ENCODE measurements at regions not wholly inside any gene's neighbourhood (a gene's known extent, or its start where the extent isn't known, plus 50 kb on each side); places are given as distances from the start of the nearest gene placed in this dataset.

- H3K4me1 ChIP-seq = no peaks in the 10 kb centered on the region
- peaks cover 0 to 31% (median 0%) of the 10 kb centered on the region in 3 donors for H3K9me3 ChIP-seq
- WGBS, 2 donors (ENCODE audit: low coverage in 1 of 2) = 11 to 57% methylated on average over 3 to 9 of the region's 9 CpGs
- no peak overlapping the region for H3K27ac ChIP-seq
- no peaks in the 10 kb centered on the region for H3K27me3 ChIP-seq
- H3K36me3 ChIP-seq = no peaks in the 10 kb centered on the region
- TF ChIP-seq CTCF (IDR thresholded peaks at IDR 0.05) = no peak
- no peak for TF ChIP-seq EP300 (IDR thresholded peaks at IDR 0.05)
- TF ChIP-seq POLR2A (IDR thresholded peaks at IDR 0.05) = no peak
- TF ChIP-seq POLR2AphosphoS5 (IDR thresholded peaks at IDR 0.05) = no peak
- no peak for ATAC-seq
- H3K4me3 ChIP-seq = no peak overlapping the region
Measured at GRCh38 chr6:84546427-84546914, 217.9 kb downstream of the TBX18 start.

GRCh38 chr6:84539122-84539856 lies 225.1 kb downstream of the TBX18 start:
- H3K27me3 ChIP-seq = no peaks in the 10 kb centered on the region
- H3K27ac ChIP-seq = no peak overlapping the region
- ATAC-seq = no peak
- WGBS, 2 donors (ENCODE audit: low coverage in 1 of 2) = 50 to 56% methylated on average over 4 of the region's 4 CpGs
- TF ChIP-seq CTCF (IDR thresholded peaks at IDR 0.05) (no peak), POLR2A (IDR thresholded peaks at IDR 0.05) (no peak), POLR2AphosphoS5 (IDR thresholded peaks at IDR 0.05) (no peak), EP300 (IDR thresholded peaks at IDR 0.05) (no peak)
- H3K4me3 ChIP-seq = no peak overlapping the region
- H3K9me3 ChIP-seq = peaks cover 0 to 34% (median 0%) of the 10 kb centered on the region in 3 donors
- H3K4me1 ChIP-seq = no peaks in the 10 kb centered on the region
- no peaks in the 10 kb centered on the region for H3K36me3 ChIP-seq

GRCh38 chr6:84536885-84537638 lies 227.3 kb downstream of the TBX18 start:
- 63 to 67% methylated on average over 4 of the region's 4 CpGs for WGBS, 2 donors (ENCODE audit: low coverage in 1 of 2)
- no peak for TF ChIP-seq EP300 (IDR thresholded peaks at IDR 0.05)
- no peak for TF ChIP-seq POLR2AphosphoS5 (IDR thresholded peaks at IDR 0.05)
- no peak for TF ChIP-seq POLR2A (IDR thresholded peaks at IDR 0.05)
- no peak for TF ChIP-seq CTCF (IDR thresholded peaks at IDR 0.05)
- no peak overlapping the region for H3K4me3 ChIP-seq
- H3K36me3 ChIP-seq = no peaks in the 10 kb centered on the region
- ATAC-seq = no peak
- no peaks in the 10 kb centered on the region for H3K27me3 ChIP-seq
- H3K9me3 ChIP-seq = peaks cover 0 to 14% (median 0%) of the 10 kb centered on the region in 3 donors
- H3K27ac ChIP-seq = no peak overlapping the region
- H3K4me1 ChIP-seq = no peaks in the 10 kb centered on the region

GRCh38 chr6:84528201-84528600 lies 236.2 kb downstream of the TBX18 start:
- Histone ChIP-seq H3K4me3 (no peak overlapping the region), H3K9me3 (no peaks in the 10 kb centered on the region), H3K27me3 (no peaks in the 10 kb centered on the region), H3K36me3 (no peaks in the 10 kb centered on the region), H3K4me1 (no peaks in the 10 kb centered on the region), H3K27ac (no peak overlapping the region)
- no peak for ATAC-seq
- TF ChIP-seq POLR2AphosphoS5 (IDR thresholded peaks at IDR 0.05) (no peak), EP300 (IDR thresholded peaks at IDR 0.05) (no peak), CTCF (IDR thresholded peaks at IDR 0.05) (no peak), POLR2A (IDR thresholded peaks at IDR 0.05) (no peak)

Data from gastroesophageal sphincter (tissue), 4 donors.